ENCODE measurements at regions not wholly inside any gene's neighbourhood (a gene's known extent, or its start where the extent isn't known, plus 50 kb on each side); places are given as distances from the start of the nearest gene placed in this dataset.

GRCh38 chr7:33748793-33749192 lies 156.5 kb upstream of the BMPER start:
- TF ChIP-seq CTCF (IDR thresholded peaks at IDR 0.05; ENCODE audit: poor library complexity) (no peak), EZH2 (IDR thresholded peaks at IDR 0.05; ENCODE audit: borderline replicate concordance) (no peak), EZH2phosphoT487 (IDR thresholded peaks at IDR 0.05; ENCODE audit: low read depth, severe bottlenecking, unreplicated experiment) (no peak)
